GM23338 (cell line): ENCODE measurements at regions not wholly inside any gene's neighbourhood (a gene's known extent, or its start where the extent isn't known, plus 50 kb on each side); places are given as distances from the start of the nearest gene placed in this dataset.
A peak's percentile ranks its signal among the peaks of the same experiment; 100 is the strongest.

Source experiments
- ATAC-seq: fragments of 200-7000 bp; cut with Tn5 transposase; 3 replicates; pipeline ENCODE4 v1.9.1; 2020
- DNase-seq: peaks from one replicate; pipeline ENCODE4 v3.0.0-alpha.2; 2015; ENCODE audit warnings: low spot score
- H2AFZ ChIP-seq: fragments of 200-600 bp; sonication (generic); 2 replicates; pipeline ENCODE4 v1.8.0; 2016; ENCODE audit warnings: antibody characterized with exemption, mild to moderate bottlenecking, moderate library complexity
- H3F3A ChIP-seq: fragments of 200-600 bp; sonication (generic); replicated peaks from 2 replicates; pipeline ENCODE4 v1.8.0; 2017; ENCODE audit warnings: antibody characterized with exemption, mixed run types, low read depth
- H3K27ac ChIP-seq: fragments of 200-600 bp; sonication (generic); 2 replicates; pipeline ENCODE4 v1.6.1; 2016; ENCODE audit warnings: low read depth
- H3K27me3 ChIP-seq: fragments of 200-600 bp; sonication (generic); 2 replicates; pipeline ENCODE4 v1.8.0; 2016; ENCODE audit warnings: mild to moderate bottlenecking, mixed run types, moderate library complexity; ENCODE audit not compliant: insufficient read depth
- H3K36me3 ChIP-seq: fragments of 200-600 bp; sonication (generic); 2 replicates; pipeline ENCODE4 v1.8.0; 2016; ENCODE audit warnings: mild to moderate bottlenecking; ENCODE audit not compliant: insufficient read depth
- H3K4me1 ChIP-seq: fragments of 200-600 bp; sonication (generic); 2 replicates; pipeline ENCODE4 v1.8.0; 2016; ENCODE audit warnings: mild to moderate bottlenecking, moderate library complexity; ENCODE audit not compliant: insufficient read depth
- H3K4me2 ChIP-seq: fragments of 200-600 bp; sonication (generic); 2 replicates; pipeline ENCODE4 v1.7.1; 2017; ENCODE audit warnings: mixed run types
- H3K4me3 ChIP-seq: fragments of 200-600 bp; sonication (generic); 2 replicates; pipeline ENCODE4 v1.6.1; 2016; ENCODE audit warnings: mixed run types
- H3K79me2 ChIP-seq: fragments of 200-600 bp; sonication (generic); replicated peaks from 2 replicates; pipeline ENCODE4 v1.8.0; 2017; ENCODE audit warnings: mild to moderate bottlenecking; ENCODE audit not compliant: insufficient read depth
- H3K9me2 ChIP-seq: fragments of 200-600 bp; sonication (generic); 2 replicates; pipeline ENCODE4 v1.8.0; 2017; ENCODE audit not compliant: insufficient read depth
- H4K20me1 ChIP-seq: fragments of 200-600 bp; sonication (generic); replicated peaks from 2 replicates; pipeline ENCODE4 v1.8.0; 2017; ENCODE audit warnings: mild to moderate bottlenecking; ENCODE audit not compliant: insufficient read depth
- H3K27ac Mint-ChIP-seq: 2 replicates; pipeline ENCODE4 v1.8.0; 2020; ENCODE audit warnings: inconsistent platforms, mild to moderate bottlenecking, moderate library complexity, mixed read lengths
- H3K27me3 Mint-ChIP-seq: 3 replicates; pipeline ENCODE4 v1.8.0; 2022; ENCODE audit warnings: low read depth, mild to moderate bottlenecking, moderate library complexity, mixed read lengths, inconsistent platforms; ENCODE audit not compliant: insufficient read depth, poor library complexity
- H3K36me3 Mint-ChIP-seq: 3 replicates; pipeline ENCODE4 v1.8.0; 2021; ENCODE audit warnings: low read depth, mild to moderate bottlenecking, inconsistent platforms, moderate library complexity, mixed read lengths
- H3K4me1 Mint-ChIP-seq: 3 replicates; pipeline ENCODE4 v1.8.0; 2020; ENCODE audit warnings: mild to moderate bottlenecking, inconsistent platforms, mixed read lengths
- H3K4me3 Mint-ChIP-seq: 3 replicates; pipeline ENCODE4 v1.8.0; 2021; ENCODE audit warnings: moderate library complexity, mild to moderate bottlenecking, inconsistent platforms, mixed read lengths
- H3K9me3 Mint-ChIP-seq: 3 replicates; pipeline ENCODE4 v1.8.0; 2020; ENCODE audit warnings: moderate library complexity, mild to moderate bottlenecking, inconsistent platforms, mixed read lengths
- CREB1 ChIP-seq: fragments of 250-450 bp; sonication (Bioruptor Pico); IDR thresholded peaks from 2 replicates; pipeline ENCODE4 v1.5.0; 2020; ENCODE audit warnings: low read depth, mild to moderate bottlenecking, moderate library complexity
- EZH2 ChIP-seq: fragments of 200-600 bp; sonication (generic); IDR thresholded peaks from one replicate; pipeline ENCODE4 v1.8.0; 2017; ENCODE audit warnings: antibody characterized with exemption, mild to moderate bottlenecking, low read depth; ENCODE audit not compliant: unreplicated experiment
- EZH2phosphoT487 ChIP-seq: fragments of 200-600 bp; sonication (generic); IDR thresholded peaks from one replicate; pipeline ENCODE4 v1.8.1; 2018; ENCODE audit warnings: antibody characterized with exemption; ENCODE audit not compliant: unreplicated experiment
- JUNB ChIP-seq: IDR thresholded peaks from one replicate; pipeline ENCODE4 v1.6.1; 2016; ENCODE audit warnings: antibody characterized with exemption; ENCODE audit not compliant: unreplicated experiment
- NANOG ChIP-seq: IDR thresholded peaks from 2 replicates; pipeline ENCODE4 v1.6.1; 2016; ENCODE audit warnings: antibody characterized with exemption, borderline replicate concordance
- POLR2AphosphoS5 ChIP-seq: IDR thresholded peaks from 2 replicates; pipeline ENCODE4 v1.6.1; 2016; ENCODE audit warnings: antibody characterized with exemption, low read depth
- STAT1 ChIP-seq: IDR thresholded peaks from one replicate; pipeline ENCODE4 v1.6.1; 2016; ENCODE audit warnings: antibody characterized with exemption; ENCODE audit not compliant: unreplicated experiment
- ZNF114 ChIP-seq: fragments of 250-450 bp; sonication (Bioruptor Pico); IDR thresholded peaks from 2 replicates; pipeline ENCODE4 v1.5.0; 2020; ENCODE audit warnings: mild to moderate bottlenecking, moderate library complexity
- ZNF331 ChIP-seq: fragments of 250-450 bp; sonication (Bioruptor Pico); IDR thresholded peaks from 2 replicates; pipeline ENCODE4 v1.5.0; 2020; ENCODE audit warnings: low read depth, mild to moderate bottlenecking, moderate library complexity
- ZNF462 ChIP-seq: fragments of 250-450 bp; sonication (Bioruptor Pico); IDR thresholded peaks from 2 replicates; pipeline ENCODE4 v1.5.0; 2020; ENCODE audit warnings: mild to moderate bottlenecking, moderate library complexity
- TF ChIP-seq, protein P1 (sequence below), 2 experiments: fragments of 200-600 bp in 1 of 2; sonication (generic) in 1 of 2; conservative IDR thresholded peaks; 2 replicates each; pipeline versions ENCODE4 v1.5.1 to v1.6.1; 2016 to 2017; ENCODE audit warnings: antibody characterized with exemption in 2 of 2, low read depth in 2 of 2, mild to moderate bottlenecking in 2 of 2, moderate library complexity in 1 of 2
- TF ChIP-seq, protein P2 (sequence below): IDR thresholded peaks from 2 replicates; pipeline ENCODE4 v1.6.1; 2016; ENCODE audit warnings: antibody characterized with exemption
- TF ChIP-seq, protein P3 (sequence below): IDR thresholded peaks from one replicate; pipeline ENCODE4 v1.6.1; 2018; ENCODE audit warnings: antibody characterized with exemption; ENCODE audit not compliant: unreplicated experiment

- H2AFZ ChIP-seq = no peak overlapping the region
- H3F3A ChIP-seq = no peaks in the 10 kb centered on the region
- H3K27me3 ChIP-seq = no peaks in the 10 kb centered on the region
- H3K9me2 ChIP-seq = no peaks in the 10 kb centered on the region; the same call in 1 of the 2 replicates
- no peak for TF ChIP-seq JUNB
- no peak for TF ChIP-seq ZNF331 (CRISPR knock-in tag)
- TF ChIP-seq ZNF462 (CRISPR knock-in tag) = no peak
- TF ChIP-seq, protein P1, sequence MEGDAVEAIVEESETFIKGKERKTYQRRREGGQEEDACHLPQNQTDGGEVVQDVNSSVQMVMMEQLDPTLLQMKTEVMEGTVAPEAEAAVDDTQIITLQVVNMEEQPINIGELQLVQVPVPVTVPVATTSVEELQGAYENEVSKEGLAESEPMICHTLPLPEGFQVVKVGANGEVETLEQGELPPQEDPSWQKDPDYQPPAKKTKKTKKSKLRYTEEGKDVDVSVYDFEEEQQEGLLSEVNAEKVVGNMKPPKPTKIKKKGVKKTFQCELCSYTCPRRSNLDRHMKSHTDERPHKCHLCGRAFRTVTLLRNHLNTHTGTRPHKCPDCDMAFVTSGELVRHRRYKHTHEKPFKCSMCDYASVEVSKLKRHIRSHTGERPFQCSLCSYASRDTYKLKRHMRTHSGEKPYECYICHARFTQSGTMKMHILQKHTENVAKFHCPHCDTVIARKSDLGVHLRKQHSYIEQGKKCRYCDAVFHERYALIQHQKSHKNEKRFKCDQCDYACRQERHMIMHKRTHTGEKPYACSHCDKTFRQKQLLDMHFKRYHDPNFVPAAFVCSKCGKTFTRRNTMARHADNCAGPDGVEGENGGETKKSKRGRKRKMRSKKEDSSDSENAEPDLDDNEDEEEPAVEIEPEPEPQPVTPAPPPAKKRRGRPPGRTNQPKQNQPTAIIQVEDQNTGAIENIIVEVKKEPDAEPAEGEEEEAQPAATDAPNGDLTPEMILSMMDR (conservative IDR thresholded peaks at IDR 0.05; ENCODE audit: low read depth in 2 of 2) = no peak
- TF ChIP-seq EZH2phosphoT487 = no peak
- no peak for TF ChIP-seq STAT1
- TF ChIP-seq NANOG = no peak
- TF ChIP-seq CREB1 = no peak
- TF ChIP-seq POLR2AphosphoS5 = no peak
- TF ChIP-seq EZH2 = no peak
- TF ChIP-seq, protein P2, sequence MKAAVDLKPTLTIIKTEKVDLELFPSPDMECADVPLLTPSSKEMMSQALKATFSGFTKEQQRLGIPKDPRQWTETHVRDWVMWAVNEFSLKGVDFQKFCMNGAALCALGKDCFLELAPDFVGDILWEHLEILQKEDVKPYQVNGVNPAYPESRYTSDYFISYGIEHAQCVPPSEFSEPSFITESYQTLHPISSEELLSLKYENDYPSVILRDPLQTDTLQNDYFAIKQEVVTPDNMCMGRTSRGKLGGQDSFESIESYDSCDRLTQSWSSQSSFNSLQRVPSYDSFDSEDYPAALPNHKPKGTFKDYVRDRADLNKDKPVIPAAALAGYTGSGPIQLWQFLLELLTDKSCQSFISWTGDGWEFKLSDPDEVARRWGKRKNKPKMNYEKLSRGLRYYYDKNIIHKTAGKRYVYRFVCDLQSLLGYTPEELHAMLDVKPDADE = no peak
- TF ChIP-seq, protein P3, sequence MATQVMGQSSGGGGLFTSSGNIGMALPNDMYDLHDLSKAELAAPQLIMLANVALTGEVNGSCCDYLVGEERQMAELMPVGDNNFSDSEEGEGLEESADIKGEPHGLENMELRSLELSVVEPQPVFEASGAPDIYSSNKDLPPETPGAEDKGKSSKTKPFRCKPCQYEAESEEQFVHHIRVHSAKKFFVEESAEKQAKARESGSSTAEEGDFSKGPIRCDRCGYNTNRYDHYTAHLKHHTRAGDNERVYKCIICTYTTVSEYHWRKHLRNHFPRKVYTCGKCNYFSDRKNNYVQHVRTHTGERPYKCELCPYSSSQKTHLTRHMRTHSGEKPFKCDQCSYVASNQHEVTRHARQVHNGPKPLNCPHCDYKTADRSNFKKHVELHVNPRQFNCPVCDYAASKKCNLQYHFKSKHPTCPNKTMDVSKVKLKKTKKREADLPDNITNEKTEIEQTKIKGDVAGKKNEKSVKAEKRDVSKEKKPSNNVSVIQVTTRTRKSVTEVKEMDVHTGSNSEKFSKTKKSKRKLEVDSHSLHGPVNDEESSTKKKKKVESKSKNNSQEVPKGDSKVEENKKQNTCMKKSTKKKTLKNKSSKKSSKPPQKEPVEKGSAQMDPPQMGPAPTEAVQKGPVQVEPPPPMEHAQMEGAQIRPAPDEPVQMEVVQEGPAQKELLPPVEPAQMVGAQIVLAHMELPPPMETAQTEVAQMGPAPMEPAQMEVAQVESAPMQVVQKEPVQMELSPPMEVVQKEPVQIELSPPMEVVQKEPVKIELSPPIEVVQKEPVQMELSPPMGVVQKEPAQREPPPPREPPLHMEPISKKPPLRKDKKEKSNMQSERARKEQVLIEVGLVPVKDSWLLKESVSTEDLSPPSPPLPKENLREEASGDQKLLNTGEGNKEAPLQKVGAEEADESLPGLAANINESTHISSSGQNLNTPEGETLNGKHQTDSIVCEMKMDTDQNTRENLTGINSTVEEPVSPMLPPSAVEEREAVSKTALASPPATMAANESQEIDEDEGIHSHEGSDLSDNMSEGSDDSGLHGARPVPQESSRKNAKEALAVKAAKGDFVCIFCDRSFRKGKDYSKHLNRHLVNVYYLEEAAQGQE = no peak
- TF ChIP-seq ZNF114 (CRISPR knock-in tag) = no peak
- H4K20me1 ChIP-seq = no peaks in the 10 kb centered on the region
- H3K27ac ChIP-seq = 0 out of 2 replicates have a peak overlapping the region, but pooled peaks have one; percentile 8
- H3K9me3 Mint-ChIP-seq = no peaks in the 10 kb centered on the region
- peaks cover 32% of the 10 kb centered on the region for H3K4me1 ChIP-seq
- no peak overlapping the region for H3K4me2 ChIP-seq
- no peaks in the 10 kb centered on the region for H3K36me3 ChIP-seq
- no peaks in the 10 kb centered on the region; the same call in 2 of the 3 replicates for H3K36me3 Mint-ChIP-seq
- H3K4me1 Mint-ChIP-seq = peaks cover 45% of the 10 kb centered on the region
- DNase-seq (no peak), ATAC-seq (no peak)
- peaks cover 4% of the 10 kb centered on the region for H3K27me3 Mint-ChIP-seq
- H3K27ac Mint-ChIP-seq = no peak overlapping the region
- H3K4me3 Mint-ChIP-seq = no peak overlapping the region
- H3K79me2 ChIP-seq = peaks cover 86% of the 10 kb centered on the region
- H3K4me3 ChIP-seq = no peak overlapping the region
Observed at GRCh38 chr7:86969865-86970264, 89.6 kb downstream of the ELAPOR2 start.
